ENCODE measurements at regions not wholly inside any gene's neighbourhood (a gene's known extent, or its start where the extent isn't known, plus 50 kb on each side); places are given as distances from the start of the nearest gene placed in this dataset.
"Not testable (repeated sequence)": the region's sequence is repeated elsewhere in the genome, so short reads cannot be mapped to it uniquely, and the experiment has no call there.

DNA sequence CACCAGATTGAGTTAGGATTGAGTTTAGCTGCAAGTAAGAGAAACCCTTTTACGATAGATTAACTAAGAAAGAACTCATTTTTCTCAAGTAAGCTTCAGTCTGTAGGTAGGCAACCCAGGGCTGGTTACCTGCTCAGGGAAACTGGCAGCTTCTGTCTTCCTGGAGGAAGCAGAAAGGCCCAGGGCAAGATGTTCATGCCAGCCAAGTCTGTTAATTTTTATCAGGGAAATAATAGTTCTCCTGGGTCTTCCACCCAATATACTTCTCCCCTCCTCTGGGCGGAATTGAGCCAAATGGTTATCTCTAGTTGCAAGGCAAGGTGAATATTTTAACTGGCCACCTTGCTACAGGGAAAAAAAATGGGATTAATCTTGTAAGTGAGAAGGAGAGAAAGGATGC, 98.2 kb downstream of the UTRN start:
- Mint-ChIP-seq H3K27ac (no peak overlapping the region), H3K9me3 (ENCODE audit: insufficient read depth) (peaks cover 9% of the 10 kb centered on the region), H3K4me3 (no peak overlapping the region), H3K4me1 (peaks cover 36% of the 10 kb centered on the region), H3K27me3 (no peaks in the 10 kb centered on the region)
- Histone ChIP-seq H3K4me1 (ENCODE audit: control insufficient read depth in 2 of 2, insufficient read depth in 2 of 2, low read length in 2 of 2) (peaks cover 5 to 8% of the 10 kb centered on the region in 2 donors), H4K20me1 (ENCODE audit: control insufficient read depth, insufficient read depth, low read length, poor library complexity, severe bottlenecking) (peaks cover 94% of the 10 kb centered on the region), H3K27ac (ENCODE audit: low read length in 2 of 2) (no peak overlapping the region), H3K9me3 (ENCODE audit: control extremely low read depth in 1 of 3, control insufficient read depth in 2 of 3, insufficient read depth in 1 of 3, low read length in 2 of 3) (peaks cover 0 to 6% (median 4%) of the 10 kb centered on the region in 3 donors), H3K27me3 (replicated peaks in 1 of 4; ENCODE audit: control extremely low read depth in 1 of 4, control insufficient read depth in 3 of 4, insufficient read depth in 4 of 4, low read length in 3 of 4) (no peaks in the 10 kb centered on the region), H3K9ac (ENCODE audit: low read length) (no peak overlapping the region), H3K79me2 (ENCODE audit: control insufficient read depth, insufficient read depth, low read length) (peaks cover 97% of the 10 kb centered on the region), H3K4me3 (ENCODE audit: control extremely low read depth in 1 of 5, extremely low read depth in 1 of 5, insufficient read depth in 1 of 5, low read depth in 2 of 5, low read length in 4 of 5) (no peak overlapping the region), H2AFZ (ENCODE audit: insufficient read depth, low read depth, low read length, poor library complexity, severe bottlenecking) (no peak overlapping the region), H3K4me2 (replicated peaks; ENCODE audit: low read depth, low read length, poor library complexity, severe bottlenecking) (no peak overlapping the region), H3K36me3 (replicated peaks in 1 of 2; ENCODE audit: control extremely low read depth in 1 of 2, control insufficient read depth in 1 of 2, extremely low read depth in 1 of 2, insufficient read depth in 2 of 2, low read length in 1 of 2) (peaks cover 3 to 15% of the 10 kb centered on the region in 2 experiments)
- intact Hi-C loops (cut with micrococcal nuclease): no loop called here
- 100% methylated on average over 1 of the region's 2 CpGs for WGBS (ENCODE audit: insufficient coverage)
- TF ChIP-seq, protein P1, sequence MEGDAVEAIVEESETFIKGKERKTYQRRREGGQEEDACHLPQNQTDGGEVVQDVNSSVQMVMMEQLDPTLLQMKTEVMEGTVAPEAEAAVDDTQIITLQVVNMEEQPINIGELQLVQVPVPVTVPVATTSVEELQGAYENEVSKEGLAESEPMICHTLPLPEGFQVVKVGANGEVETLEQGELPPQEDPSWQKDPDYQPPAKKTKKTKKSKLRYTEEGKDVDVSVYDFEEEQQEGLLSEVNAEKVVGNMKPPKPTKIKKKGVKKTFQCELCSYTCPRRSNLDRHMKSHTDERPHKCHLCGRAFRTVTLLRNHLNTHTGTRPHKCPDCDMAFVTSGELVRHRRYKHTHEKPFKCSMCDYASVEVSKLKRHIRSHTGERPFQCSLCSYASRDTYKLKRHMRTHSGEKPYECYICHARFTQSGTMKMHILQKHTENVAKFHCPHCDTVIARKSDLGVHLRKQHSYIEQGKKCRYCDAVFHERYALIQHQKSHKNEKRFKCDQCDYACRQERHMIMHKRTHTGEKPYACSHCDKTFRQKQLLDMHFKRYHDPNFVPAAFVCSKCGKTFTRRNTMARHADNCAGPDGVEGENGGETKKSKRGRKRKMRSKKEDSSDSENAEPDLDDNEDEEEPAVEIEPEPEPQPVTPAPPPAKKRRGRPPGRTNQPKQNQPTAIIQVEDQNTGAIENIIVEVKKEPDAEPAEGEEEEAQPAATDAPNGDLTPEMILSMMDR (IDR thresholded peaks at IDR 0.05): no peak
- no peak for TF ChIP-seq EZH2 (IDR thresholded peaks at IDR 0.05; ENCODE audit: borderline replicate concordance, insufficient read depth, low read depth, low read length, poor library complexity, severe bottlenecking)
- ATAC-seq (ENCODE audit: low read depth): no peak
- CTCF ChIA-PET: interaction anchor here (1.1 kb wide), 1 partner anchor 95 kb away, joined by 3 read pairs; no protein-coding TSS in a partner anchor
- no peak for DNase-seq
- POLR2A ChIA-PET: no interaction called here

DNA sequence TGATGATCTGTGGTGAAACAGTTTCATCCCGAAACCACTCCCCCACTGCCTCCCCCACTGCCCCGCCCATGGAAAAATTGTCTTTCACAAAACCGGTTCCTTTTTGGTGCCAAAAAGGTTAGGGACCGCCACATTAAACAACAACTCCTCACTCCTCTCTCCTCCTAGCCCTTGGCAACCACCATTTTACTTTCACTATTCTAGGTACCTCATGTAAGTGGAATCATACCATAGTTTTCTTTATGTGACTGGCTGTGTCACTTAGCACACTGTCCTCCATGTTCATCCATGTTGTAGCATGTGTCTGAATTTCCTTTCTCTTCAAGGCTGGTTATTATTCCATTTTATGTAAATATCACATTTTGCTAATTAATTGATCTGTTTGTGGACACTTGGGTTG, 99.3 kb downstream of the UTRN start:
- Mint-ChIP-seq H3K4me1 (peaks cover 30% of the 10 kb centered on the region), H3K27ac (no peak overlapping the region), H3K9me3 (ENCODE audit: insufficient read depth) (peaks cover 9% of the 10 kb centered on the region), H3K4me3 (no peak overlapping the region), H3K27me3 (no peaks in the 10 kb centered on the region)
- no peak overlapping the region for H3K4me3 ChIP-seq (ENCODE audit: control extremely low read depth in 1 of 5, extremely low read depth in 1 of 5, insufficient read depth in 1 of 5, low read depth in 2 of 5, low read length in 4 of 5)
- H3K36me3 ChIP-seq (replicated peaks in 1 of 2; ENCODE audit: control extremely low read depth in 1 of 2, control insufficient read depth in 1 of 2, extremely low read depth in 1 of 2, insufficient read depth in 2 of 2, low read length in 1 of 2): peaks cover 3 to 20% of the 10 kb centered on the region in 2 experiments
- intact Hi-C loops (cut with micrococcal nuclease): no loop called here
- POLR2A ChIA-PET: no interaction called here
- CTCF ChIA-PET: no interaction called here
- H3K9me3 ChIP-seq (ENCODE audit: control extremely low read depth in 1 of 3, control insufficient read depth in 2 of 3, insufficient read depth in 1 of 3, low read length in 2 of 3): peaks cover 0 to 6% (median 4%) of the 10 kb centered on the region in 3 donors
- ATAC-seq (ENCODE audit: low read depth): no peak
- no peaks in the 10 kb centered on the region for H3K27me3 ChIP-seq (replicated peaks in 1 of 4; ENCODE audit: control extremely low read depth in 1 of 4, control insufficient read depth in 3 of 4, insufficient read depth in 4 of 4, low read length in 3 of 4)
- DNase-seq: no peak
- no peak overlapping the region for H3K4me2 ChIP-seq (replicated peaks; ENCODE audit: low read depth, low read length, poor library complexity, severe bottlenecking)
- peaks cover 94% of the 10 kb centered on the region for H4K20me1 ChIP-seq (ENCODE audit: control insufficient read depth, insufficient read depth, low read length, poor library complexity, severe bottlenecking)
- peaks cover 97% of the 10 kb centered on the region for H3K79me2 ChIP-seq (ENCODE audit: control insufficient read depth, insufficient read depth, low read length)
- WGBS (ENCODE audit: insufficient coverage): 100% methylated on average over 3 of the region's 4 CpGs
- no peak overlapping the region for H3K9ac ChIP-seq (ENCODE audit: low read length)
- no peak overlapping the region for H3K27ac ChIP-seq (ENCODE audit: low read length in 2 of 2)
- H2AFZ ChIP-seq (ENCODE audit: insufficient read depth, low read depth, low read length, poor library complexity, severe bottlenecking): no peak overlapping the region
- H3K4me1 ChIP-seq (ENCODE audit: control insufficient read depth in 2 of 2, insufficient read depth in 2 of 2, low read length in 2 of 2): peaks cover 0 to 3% of the 10 kb centered on the region in 2 donors
- TF ChIP-seq EZH2 (IDR thresholded peaks at IDR 0.05; ENCODE audit: borderline replicate concordance, insufficient read depth, low read depth, low read length, poor library complexity, severe bottlenecking): no peak
- TF ChIP-seq, protein P1 (IDR thresholded peaks at IDR 0.05): no peak

DNA sequence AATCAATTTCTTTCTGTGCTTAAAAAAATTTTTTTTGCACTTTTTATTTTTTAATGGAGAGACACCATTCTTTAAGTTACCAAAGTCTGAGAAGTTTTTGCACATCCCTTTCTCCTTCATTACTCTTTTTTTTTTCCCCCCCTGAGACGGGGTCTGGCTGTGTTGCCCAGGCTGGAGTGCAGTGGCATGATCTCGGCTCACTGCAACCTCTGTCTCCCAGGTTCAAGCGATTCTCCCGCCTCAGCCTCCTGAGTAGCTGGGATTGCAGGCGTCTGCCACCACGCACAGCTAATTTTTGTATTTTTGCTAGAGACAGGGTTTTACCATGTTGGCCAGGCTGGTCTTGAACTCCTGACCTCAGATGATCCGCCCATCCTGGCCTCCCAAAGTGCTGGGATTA, 104.3 kb downstream of the UTRN start:
- H3K27ac ChIP-seq (ENCODE audit: low read length in 2 of 2); H3K27ac Mint-ChIP-seq; H3K4me2 ChIP-seq (replicated peaks; ENCODE audit: low read depth, low read length, poor library complexity, severe bottlenecking); CTCF ChIA-PET; DNase-seq; H3K4me3 ChIP-seq (ENCODE audit: control extremely low read depth in 1 of 5, extremely low read depth in 1 of 5, insufficient read depth in 1 of 5, low read depth in 2 of 5, low read length in 4 of 5); H3K9me3 ChIP-seq (ENCODE audit: control extremely low read depth in 1 of 3, control insufficient read depth in 2 of 3, insufficient read depth in 1 of 3, low read length in 2 of 3); POLR2A ChIA-PET; H2AFZ ChIP-seq (ENCODE audit: insufficient read depth, low read depth, low read length, poor library complexity, severe bottlenecking); H3K4me3 Mint-ChIP-seq; ATAC-seq (ENCODE audit: low read depth); H3K4me1 ChIP-seq (ENCODE audit: control insufficient read depth in 2 of 2, insufficient read depth in 2 of 2, low read length in 2 of 2); H3K9ac ChIP-seq (ENCODE audit: low read length); H3K27me3 Mint-ChIP-seq; H3K27me3 ChIP-seq (replicated peaks in 1 of 4; ENCODE audit: control extremely low read depth in 1 of 4, control insufficient read depth in 3 of 4, insufficient read depth in 4 of 4, low read length in 3 of 4); H3K9me3 Mint-ChIP-seq (ENCODE audit: insufficient read depth); intact Hi-C loops (cut with micrococcal nuclease): not testable (repeated sequence)
- 100% methylated on average over 2 of the region's 7 CpGs for WGBS (ENCODE audit: insufficient coverage)
- H3K79me2 ChIP-seq (ENCODE audit: control insufficient read depth, insufficient read depth, low read length): peaks cover 93% of the 10 kb centered on the region
- H4K20me1 ChIP-seq (ENCODE audit: control insufficient read depth, insufficient read depth, low read length, poor library complexity, severe bottlenecking): peaks cover 99% of the 10 kb centered on the region
- peaks cover 27% of the 10 kb centered on the region for H3K4me1 Mint-ChIP-seq
- H3K36me3 ChIP-seq (replicated peaks in 1 of 2; ENCODE audit: control extremely low read depth in 1 of 2, control insufficient read depth in 1 of 2, extremely low read depth in 1 of 2, insufficient read depth in 2 of 2, low read length in 1 of 2): peaks cover 14 to 23% of the 10 kb centered on the region in 2 experiments
